HEK293T (cell line): ENCODE measurements at regions not wholly inside any gene's neighbourhood (a gene's known extent, or its start where the extent isn't known, plus 50 kb on each side); places are given as distances from the start of the nearest gene placed in this dataset.

Experiments used
- CTCF ChIA-PET: fragments of 350-600 bp; formaldehyde crosslinking; extraction: SDS; loops from one replicate; lab custom pipeline; 2021; ENCODE audit warnings: antibody characterized with exemption, inconsistent platforms; lab: Yijun Ruan, JAX
- POLR2A ChIA-PET: fragments of 350-600 bp; formaldehyde crosslinking; extraction: SDS; loops from one replicate; lab custom pipeline; 2020; ENCODE audit warnings: antibody characterized with exemption, inconsistent platforms; lab: Yijun Ruan, JAX
- DNase-seq: peaks from one replicate; pipeline ENCODE4 v3.0.0; 2012; ENCODE audit warnings: mixed read lengths; ENCODE audit errors: extremely low spot score
- ARNT ChIP-seq: fragments of 450-650 bp; IDR thresholded peaks from 2 replicates; pipeline ENCODE4 v1.6.1; 2017; ENCODE audit warnings: mild to moderate bottlenecking
- BHLHE40 ChIP-seq: fragments of 450-650 bp; IDR thresholded peaks from 2 replicates; pipeline ENCODE4 v1.6.1; 2016; ENCODE audit warnings: mild to moderate bottlenecking, moderate library complexity, borderline replicate concordance
- CTBP1 ChIP-seq: fragments of 450-650 bp; IDR thresholded peaks from 2 replicates; pipeline ENCODE4 v1.6.1; 2016; ENCODE audit warnings: borderline replicate concordance
- ELF4 ChIP-seq: fragments of 450-650 bp; IDR thresholded peaks from 2 replicates; pipeline ENCODE4 v1.6.1; 2017; ENCODE audit warnings: antibody characterized with exemption
- FOXA1 ChIP-seq: fragments of 450-650 bp; IDR thresholded peaks from 2 replicates; pipeline ENCODE4 v1.6.1; 2016; ENCODE audit warnings: mild to moderate bottlenecking
- FOXK2 ChIP-seq: fragments of 450-650 bp; IDR thresholded peaks from 2 replicates; pipeline ENCODE4 v1.6.1; 2016; ENCODE audit warnings: mild to moderate bottlenecking
- FOXM1 ChIP-seq: fragments of 450-650 bp; IDR thresholded peaks from 2 replicates; pipeline ENCODE4 v1.6.1; 2017; ENCODE audit warnings: mild to moderate bottlenecking, borderline replicate concordance
- HDGF ChIP-seq: fragments of 450-650 bp; IDR thresholded peaks from 2 replicates; pipeline ENCODE4 v1.6.1; 2017; ENCODE audit warnings: antibody characterized with exemption, borderline replicate concordance
- L3MBTL2 ChIP-seq: fragments of 450-650 bp; conservative IDR thresholded peaks from 2 replicates; pipeline ENCODE4 v1.6.1; 2016; ENCODE audit warnings: mild to moderate bottlenecking
- LEF1 ChIP-seq: fragments of 450-650 bp; IDR thresholded peaks from 2 replicates; pipeline ENCODE4 v1.6.1; 2017; ENCODE audit warnings: mild to moderate bottlenecking, borderline replicate concordance
- NFRKB ChIP-seq: fragments of 450-650 bp; IDR thresholded peaks from 2 replicates; pipeline ENCODE4 v1.6.1; 2016; ENCODE audit warnings: mild to moderate bottlenecking, moderate library complexity
- SP1 ChIP-seq: fragments of 450-650 bp; IDR thresholded peaks from 2 replicates; pipeline ENCODE4 v1.6.1; 2017
- SUZ12 ChIP-seq: fragments of 450-650 bp; IDR thresholded peaks from 2 replicates; pipeline ENCODE4 v1.6.1; 2016; ENCODE audit warnings: mild to moderate bottlenecking
- TARDBP ChIP-seq: fragments of 450-650 bp; IDR thresholded peaks from 2 replicates; pipeline ENCODE4 v1.6.1; 2016
- ZNF384 ChIP-seq: fragments of 450-650 bp; IDR thresholded peaks from 2 replicates; pipeline ENCODE4 v1.6.1; 2016
- TF ChIP-seq, protein P1 (sequence below): fragments of 450-650 bp; IDR thresholded peaks from 2 replicates; pipeline ENCODE4 v1.6.1; 2016

DNA sequence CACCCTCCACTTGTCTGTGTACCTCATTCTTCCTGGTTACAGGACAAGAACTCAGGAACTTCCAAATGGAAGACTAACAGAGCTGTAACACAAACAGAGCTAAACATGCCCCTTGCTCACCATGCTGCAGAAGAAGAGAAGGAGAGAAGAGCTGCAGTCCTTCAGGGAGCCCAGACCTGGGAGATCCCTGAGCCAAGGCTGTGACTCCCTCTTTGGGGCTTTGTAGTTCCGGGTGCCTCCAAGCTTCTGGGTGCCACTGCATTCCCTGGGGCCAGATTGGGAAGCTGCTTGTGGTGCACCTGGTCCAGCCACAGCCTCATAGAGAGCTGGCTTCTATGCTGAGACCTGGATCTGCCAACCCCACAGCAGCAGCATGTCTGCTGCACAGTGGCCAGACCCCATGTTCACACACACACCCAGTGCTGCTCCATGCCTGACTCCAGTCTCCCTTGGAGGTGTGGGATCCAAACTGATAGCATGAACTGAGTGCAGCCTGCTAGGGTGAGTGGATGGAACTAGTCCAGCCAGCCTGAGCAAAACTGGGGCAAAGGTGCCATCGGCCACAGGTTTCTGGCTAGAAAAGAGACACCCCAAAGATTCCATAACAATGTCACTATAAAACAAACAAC is 263.0 kb upstream of the NRIP1 start:
- no peak for DNase-seq
- TF ChIP-seq ELF4 (no peak), L3MBTL2 (no peak)
- TF ChIP-seq, protein P1, sequence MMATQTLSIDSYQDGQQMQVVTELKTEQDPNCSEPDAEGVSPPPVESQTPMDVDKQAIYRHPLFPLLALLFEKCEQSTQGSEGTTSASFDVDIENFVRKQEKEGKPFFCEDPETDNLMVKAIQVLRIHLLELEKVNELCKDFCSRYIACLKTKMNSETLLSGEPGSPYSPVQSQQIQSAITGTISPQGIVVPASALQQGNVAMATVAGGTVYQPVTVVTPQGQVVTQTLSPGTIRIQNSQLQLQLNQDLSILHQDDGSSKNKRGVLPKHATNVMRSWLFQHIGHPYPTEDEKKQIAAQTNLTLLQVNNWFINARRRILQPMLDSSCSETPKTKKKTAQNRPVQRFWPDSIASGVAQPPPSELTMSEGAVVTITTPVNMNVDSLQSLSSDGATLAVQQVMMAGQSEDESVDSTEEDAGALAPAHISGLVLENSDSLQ = no peak
- ChIA-PET CTCF (interaction anchor here (1.0 kb wide), 1 partner anchor 11 kb away, joined by 3 read pairs; no protein-coding TSS in a partner anchor), POLR2A (no interaction called here)

- POLR2A ChIA-PET = no interaction called here
- CTCF ChIA-PET = no interaction called here
- no peak for DNase-seq
- TF ChIP-seq ELF4 (no peak), FOXK2 (no peak), ZNF384 (no peak), HDGF (no peak), ARNT (no peak)
- TF ChIP-seq, protein P1 = no peak
Observed at GRCh38 chr21:15329191-15329590, 264.4 kb upstream of the NRIP1 start.

- TF ChIP-seq LEF1 (no peak), SP1 (no peak), ARNT (no peak), BHLHE40 (no peak), NFRKB (no peak), ELF4 (no peak), SUZ12 (no peak), L3MBTL2 (no peak), TARDBP (no peak), CTBP1 (no peak), FOXA1 (no peak), HDGF (no peak), FOXK2 (no peak), FOXM1 (no peak), ZNF384 (no peak)
- TF ChIP-seq, protein P1 = no peak
- POLR2A ChIA-PET = no interaction called here
- CTCF ChIA-PET = no interaction called here
- DNase-seq = no peak
Observed at GRCh38 chr21:15330872-15331271, 266.1 kb upstream of the NRIP1 start.

GRCh38 chr21:15332572-15332971 is 267.8 kb upstream of the NRIP1 start:
- no peak for TF ChIP-seq FOXA1
- TF ChIP-seq FOXM1 = no peak
- no peak for TF ChIP-seq SP1
- no peak for TF ChIP-seq SUZ12
- no peak for TF ChIP-seq LEF1
- no peak for TF ChIP-seq BHLHE40
- no peak for TF ChIP-seq CTBP1
- TF ChIP-seq TARDBP = no peak
- TF ChIP-seq ELF4 = no peak
- TF ChIP-seq ARNT = no peak
- TF ChIP-seq, protein P1 = no peak
- no peak for TF ChIP-seq ZNF384
- no peak for TF ChIP-seq FOXK2
- TF ChIP-seq L3MBTL2 = no peak
- TF ChIP-seq NFRKB = no peak
- TF ChIP-seq HDGF = no peak
- CTCF ChIA-PET = interaction anchor here (0.7 kb wide), 1 partner anchor 251 kb away, joined by 3 read pairs; no protein-coding TSS in a partner anchor
- DNase-seq = no peak
- POLR2A ChIA-PET = no interaction called here

- TF ChIP-seq, protein P1 = no peak
- TF ChIP-seq ZNF384 (no peak), HDGF (no peak), LEF1 (no peak), L3MBTL2 (no peak), FOXA1 (no peak), ELF4 (no peak), ARNT (no peak), FOXK2 (no peak), SP1 (no peak), BHLHE40 (no peak), SUZ12 (no peak), CTBP1 (no peak), FOXM1 (no peak), TARDBP (no peak), NFRKB (no peak)
- DNase-seq = no peak
- POLR2A ChIA-PET = no interaction called here
- CTCF ChIA-PET = no interaction called here
Observed at GRCh38 chr21:15333136-15333710, 268.4 kb upstream of the NRIP1 start.
